ENCODE measurements at regions not wholly inside any gene's neighbourhood (a gene's known extent, or its start where the extent isn't known, plus 50 kb on each side); places are given as distances from the start of the nearest gene placed in this dataset.
A peak's percentile ranks its signal among the peaks of the same experiment; 100 is the strongest.

DNA sequence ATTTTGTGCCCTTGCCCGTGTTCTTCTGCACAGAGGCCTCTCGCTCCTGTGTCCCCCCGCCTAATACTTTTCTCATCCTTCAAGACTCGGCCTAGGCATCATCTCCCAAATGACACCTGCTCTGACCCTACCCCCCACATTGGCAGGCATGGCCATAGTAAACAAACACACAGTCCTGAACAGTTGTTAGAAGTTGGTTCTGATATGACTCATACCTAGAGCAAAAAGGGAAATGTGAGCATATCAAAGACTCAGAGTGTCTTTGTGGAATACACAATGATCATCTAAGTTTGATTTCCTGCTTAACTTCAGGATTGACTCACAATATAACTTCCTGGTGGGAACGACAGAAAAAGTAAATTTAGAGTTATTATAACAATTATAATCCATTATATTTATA lies 120.5 kb downstream of the POLR2M start:
- no peaks in the 10 kb centered on the region for H3K36me3 ChIP-seq (ENCODE audit: insufficient read depth, low read length)
- no peak overlapping the region for H3K4me3 ChIP-seq
- DNase-seq (ENCODE audit: low read depth, low spot score): no peak
- no peak overlapping the region for H3K27ac ChIP-seq
- H3K9me3 ChIP-seq (ENCODE audit: low read depth, low read length): no peaks in the 10 kb centered on the region
- TF ChIP-seq POLR2AphosphoS5 (IDR thresholded peaks at IDR 0.05; ENCODE audit: borderline replicate concordance, low read depth, low read length) (no peak), FOXP2 (optimal IDR thresholded peaks at IDR 0.05; ENCODE audit: control extremely low read depth, extremely low read length, insufficient read depth) (no peak), EZH2 (IDR thresholded peaks at IDR 0.05) (no peak)
- no peak overlapping the region for H3K9ac ChIP-seq (ENCODE audit: insufficient read length)

DNA sequence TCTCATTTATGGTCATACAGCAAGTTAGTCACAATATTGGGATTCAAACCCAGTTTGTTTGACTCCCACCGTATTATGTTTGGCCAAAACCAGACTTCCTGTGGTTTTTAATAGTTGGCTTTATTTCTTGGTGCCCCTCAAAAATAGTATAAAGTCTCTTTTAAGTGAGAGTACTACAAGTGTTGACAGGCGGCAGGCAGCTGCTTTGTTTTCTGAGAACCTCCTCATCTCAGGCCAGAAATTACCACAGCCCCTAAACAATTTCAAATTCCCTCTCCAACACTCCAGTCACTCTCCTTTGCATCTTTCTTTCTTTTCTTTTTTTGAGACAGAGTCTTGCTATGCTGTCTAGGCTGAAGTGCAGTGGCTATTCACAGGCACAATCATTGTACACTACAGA lies 121.5 kb downstream of the POLR2M start:
- TF ChIP-seq POLR2AphosphoS5 (IDR thresholded peaks at IDR 0.05; ENCODE audit: borderline replicate concordance, low read depth, low read length): no peak
- no peak for TF ChIP-seq EZH2 (IDR thresholded peaks at IDR 0.05)
- no peak for TF ChIP-seq FOXP2 (optimal IDR thresholded peaks at IDR 0.05; ENCODE audit: control extremely low read depth, extremely low read length, insufficient read depth)
- H3K4me3 ChIP-seq: no peak overlapping the region
- no peak overlapping the region for H3K27ac ChIP-seq
- H3K9ac ChIP-seq (ENCODE audit: insufficient read length): no peak overlapping the region
- H3K36me3 ChIP-seq (ENCODE audit: insufficient read depth, low read length): no peaks in the 10 kb centered on the region
- DNase-seq (ENCODE audit: low read depth, low spot score): no peak
- no peaks in the 10 kb centered on the region for H3K9me3 ChIP-seq (ENCODE audit: low read depth, low read length)

DNA sequence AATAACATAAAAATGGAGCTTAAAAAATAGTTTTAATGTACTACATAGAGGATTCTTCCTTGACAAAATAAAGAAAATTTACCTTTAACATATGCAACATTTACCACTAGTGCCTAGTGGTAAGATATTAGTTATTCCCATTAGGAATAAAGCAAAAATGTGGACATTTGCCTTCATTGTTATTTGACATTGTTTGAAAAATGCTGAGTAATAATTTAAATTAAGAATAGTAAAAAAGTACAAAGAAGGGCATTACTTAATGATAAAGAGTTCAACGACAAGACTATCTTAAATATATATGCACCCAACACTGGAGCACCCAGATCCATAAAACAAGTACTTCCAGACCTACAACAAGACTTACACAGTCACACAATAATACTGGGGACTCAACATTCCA lies 125.7 kb downstream of the POLR2M start:
- no peaks in the 10 kb centered on the region for H3K36me3 ChIP-seq (ENCODE audit: insufficient read depth, low read length)
- H3K9me3 ChIP-seq (ENCODE audit: low read depth, low read length): no peaks in the 10 kb centered on the region
- H3K9ac ChIP-seq (ENCODE audit: insufficient read length): no peak overlapping the region
- TF ChIP-seq POLR2AphosphoS5 (IDR thresholded peaks at IDR 0.05; ENCODE audit: borderline replicate concordance, low read depth, low read length) (no peak), FOXP2 (optimal IDR thresholded peaks at IDR 0.05; ENCODE audit: control extremely low read depth, extremely low read length, insufficient read depth) (no peak), EZH2 (IDR thresholded peaks at IDR 0.05) (no peak)
- H3K27ac ChIP-seq: no peak overlapping the region
- no peak overlapping the region for H3K4me3 ChIP-seq
- DNase-seq (ENCODE audit: low read depth, low spot score): no peak

DNA sequence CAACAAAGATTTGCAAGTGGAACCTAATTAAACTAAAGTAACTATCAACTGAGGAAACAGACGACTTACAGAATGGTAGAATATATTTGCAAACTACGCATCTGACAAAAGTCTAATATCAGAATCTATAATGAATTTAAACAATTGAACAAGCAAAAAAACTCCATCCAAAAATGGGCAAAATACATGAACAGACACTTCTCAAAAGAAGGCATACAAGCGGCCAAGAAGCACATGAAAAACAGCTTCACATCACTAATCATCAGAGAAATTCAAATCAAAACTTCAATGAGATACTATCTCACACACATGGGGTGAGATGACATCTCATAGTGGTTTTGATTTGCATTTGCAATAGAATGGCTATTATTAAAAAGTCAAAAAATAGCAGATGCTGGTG lies 128.6 kb downstream of the POLR2M start:
- Histone ChIP-seq H3K27ac (no peak overlapping the region), H3K36me3 (ENCODE audit: insufficient read depth, low read length) (no peaks in the 10 kb centered on the region), H3K4me3 (no peak overlapping the region), H3K9me3 (ENCODE audit: low read depth, low read length) (no peaks in the 10 kb centered on the region), H3K9ac (ENCODE audit: insufficient read length) (no peak overlapping the region)
- TF ChIP-seq FOXP2 (optimal IDR thresholded peaks at IDR 0.05; ENCODE audit: control extremely low read depth, extremely low read length, insufficient read depth) (no peak), POLR2AphosphoS5 (IDR thresholded peaks at IDR 0.05; ENCODE audit: borderline replicate concordance, low read depth, low read length) (no peak), EZH2 (IDR thresholded peaks at IDR 0.05) (no peak)
- no peak for DNase-seq (ENCODE audit: low read depth, low spot score)

DNA sequence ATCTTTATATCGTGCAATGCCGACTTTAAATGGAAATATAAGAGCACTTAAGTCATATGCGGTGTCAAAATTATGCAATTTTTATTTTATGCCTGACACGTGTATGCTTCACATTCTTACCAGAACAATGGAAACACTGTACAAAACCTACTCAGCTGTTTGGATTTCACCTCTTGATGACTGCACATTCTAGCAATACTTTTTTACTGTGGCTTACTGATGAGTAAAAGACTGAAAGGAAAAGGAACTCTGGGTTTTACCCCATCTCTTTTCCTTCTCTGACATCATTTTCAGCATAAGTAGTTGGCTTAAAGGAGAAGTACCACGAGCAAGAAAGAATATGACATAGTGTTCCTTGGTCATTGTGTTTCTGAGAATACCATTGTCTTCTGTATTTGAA lies 142.8 kb downstream of the POLR2M start:
- Histone ChIP-seq H3K27ac (no peak overlapping the region), H3K36me3 (ENCODE audit: insufficient read depth, low read length) (no peaks in the 10 kb centered on the region), H3K4me3 (no peak overlapping the region), H3K9ac (ENCODE audit: insufficient read length) (no peak overlapping the region), H3K9me3 (ENCODE audit: low read depth, low read length) (no peaks in the 10 kb centered on the region)
- TF ChIP-seq FOXP2 (optimal IDR thresholded peaks at IDR 0.05; ENCODE audit: control extremely low read depth, extremely low read length, insufficient read depth) (no peak), POLR2AphosphoS5 (IDR thresholded peaks at IDR 0.05; ENCODE audit: borderline replicate concordance, low read depth, low read length) (no peak), EZH2 (IDR thresholded peaks at IDR 0.05) (no peak)
- no peak for DNase-seq (ENCODE audit: low read depth, low spot score)

DNA sequence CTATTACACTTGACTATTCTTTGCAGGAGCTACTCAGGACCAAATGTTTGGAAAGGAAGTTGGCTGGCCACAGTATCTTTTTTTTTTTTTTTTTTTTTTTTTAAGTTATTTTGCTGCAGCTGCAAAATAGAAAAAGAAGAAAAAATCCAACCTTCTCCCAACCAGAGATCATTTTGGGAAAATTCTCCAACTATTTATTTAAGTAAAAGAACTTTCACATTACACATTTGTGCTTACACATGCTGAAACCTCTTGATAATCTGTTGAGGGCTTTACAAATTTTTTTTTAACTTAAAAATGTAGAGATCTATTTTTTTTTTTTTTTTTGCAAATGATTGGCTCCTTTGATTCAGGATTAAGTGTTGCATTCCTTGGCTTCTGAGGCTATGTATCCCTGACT lies 148.0 kb downstream of the POLR2M start:
- no peaks in the 10 kb centered on the region for H3K9me3 ChIP-seq (ENCODE audit: low read depth, low read length)
- no peak overlapping the region for H3K9ac ChIP-seq (ENCODE audit: insufficient read length)
- no peak for DNase-seq (ENCODE audit: low read depth, low spot score)
- no peak for TF ChIP-seq EZH2 (IDR thresholded peaks at IDR 0.05)
- TF ChIP-seq FOXP2 (optimal IDR thresholded peaks at IDR 0.05; ENCODE audit: control extremely low read depth, extremely low read length, insufficient read depth): no peak
- TF ChIP-seq POLR2AphosphoS5 (IDR thresholded peaks at IDR 0.05; ENCODE audit: borderline replicate concordance, low read depth, low read length): no peak
- H3K27ac ChIP-seq: no peak overlapping the region
- H3K4me3 ChIP-seq: no peak overlapping the region
- no peaks in the 10 kb centered on the region for H3K36me3 ChIP-seq (ENCODE audit: insufficient read depth, low read length)

DNA sequence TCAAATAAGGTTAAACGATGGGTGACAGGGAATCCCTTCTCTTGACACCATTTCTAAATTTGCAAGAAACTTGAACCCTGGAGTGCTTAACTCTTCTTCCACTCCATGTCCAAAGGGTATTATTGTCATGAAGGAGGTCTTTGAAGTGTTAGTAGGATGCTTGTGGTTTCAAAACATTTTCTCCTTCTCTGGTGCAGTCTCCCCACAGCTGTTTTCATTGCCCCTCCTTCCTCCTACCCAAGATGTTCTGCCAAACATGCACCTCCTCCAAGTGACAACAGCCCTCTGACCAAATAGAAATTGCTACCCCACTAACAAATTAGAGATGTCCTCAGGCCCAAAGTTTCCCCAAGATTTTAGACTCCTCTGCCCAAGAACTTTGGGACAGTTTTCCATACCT lies 151.4 kb downstream of the POLR2M start:
- no peaks in the 10 kb centered on the region for H3K36me3 ChIP-seq (ENCODE audit: insufficient read depth, low read length)
- H3K4me3 ChIP-seq: no peak overlapping the region
- DNase-seq (ENCODE audit: low read depth, low spot score): no peak
- H3K9me3 ChIP-seq (ENCODE audit: low read depth, low read length): no peaks in the 10 kb centered on the region
- H3K9ac ChIP-seq (ENCODE audit: insufficient read length): no peak overlapping the region
- H3K27ac ChIP-seq: no peak overlapping the region
- no peak for TF ChIP-seq EZH2 (IDR thresholded peaks at IDR 0.05)

DNA sequence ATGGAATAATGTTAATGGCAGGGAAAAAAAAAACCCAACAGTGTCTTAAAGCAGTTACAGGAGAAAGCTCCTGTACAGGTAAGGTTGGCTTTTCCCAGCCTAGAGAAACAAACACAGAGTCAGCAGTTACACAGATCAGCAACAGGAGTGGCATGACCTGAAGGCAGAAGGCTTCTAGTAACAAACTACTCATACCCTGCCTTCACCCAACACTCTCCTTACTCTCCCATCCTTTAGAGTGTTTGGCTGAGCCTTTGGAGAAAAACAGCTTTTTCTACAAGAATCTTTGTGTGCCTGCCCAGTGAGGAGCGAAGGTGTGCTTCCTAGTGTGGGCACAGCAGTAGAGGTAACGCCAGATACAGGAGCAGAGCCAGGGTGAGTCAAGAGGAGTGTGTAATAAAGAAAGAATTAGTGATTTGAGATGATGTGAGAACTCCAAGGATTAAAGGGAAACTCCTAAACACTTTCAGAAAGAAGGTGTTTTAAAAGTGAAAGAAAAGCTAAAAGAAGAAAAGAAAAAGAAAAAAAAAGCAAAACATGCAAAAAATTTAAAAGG lies 152.7 kb downstream of the POLR2M start:
- TF ChIP-seq FOXP2 (optimal IDR thresholded peaks at IDR 0.05; ENCODE audit: control extremely low read depth, extremely low read length, insufficient read depth): no peak
- no peak for TF ChIP-seq EZH2 (IDR thresholded peaks at IDR 0.05)
- no peak for TF ChIP-seq POLR2AphosphoS5 (IDR thresholded peaks at IDR 0.05; ENCODE audit: borderline replicate concordance, low read depth, low read length)
- DNase-seq (ENCODE audit: low read depth, low spot score): no peak
- H3K27ac ChIP-seq: no peak overlapping the region

DNA sequence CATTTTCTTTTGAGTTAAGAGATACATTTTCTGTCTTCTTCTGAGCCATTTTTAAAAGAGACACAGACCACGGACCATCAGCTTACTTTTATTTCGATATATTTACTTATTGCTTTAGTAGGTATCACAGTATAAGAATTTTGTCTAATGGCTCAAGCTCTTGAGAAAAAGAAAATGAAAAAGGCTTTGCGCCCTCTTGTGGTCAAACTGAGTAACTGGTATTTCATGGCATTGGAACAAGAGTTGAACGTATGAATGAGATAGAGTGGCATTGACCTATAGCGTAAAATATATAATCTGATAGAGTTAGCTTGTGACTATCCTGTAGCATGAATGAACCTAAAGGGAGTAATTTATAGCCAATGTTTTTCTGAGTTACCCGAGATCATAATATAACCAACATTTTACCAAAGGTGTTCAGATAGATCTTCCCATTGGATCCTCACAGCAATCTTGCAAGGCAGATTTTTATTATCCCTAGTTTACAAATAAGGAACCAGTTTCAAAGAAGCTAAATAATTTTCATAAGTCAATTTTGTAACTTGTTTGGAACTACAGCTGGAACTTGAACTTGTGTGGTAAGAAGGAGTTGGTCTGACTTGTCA lies 154.6 kb downstream of the POLR2M start:
- TF ChIP-seq POLR2AphosphoS5 (IDR thresholded peaks at IDR 0.05; ENCODE audit: borderline replicate concordance, low read depth, low read length) (no peak), FOXP2 (optimal IDR thresholded peaks at IDR 0.05; ENCODE audit: control extremely low read depth, extremely low read length, insufficient read depth) (no peak), EZH2 (IDR thresholded peaks at IDR 0.05) (no peak)
- Histone ChIP-seq H3K4me3 (no peak overlapping the region), H3K9me3 (ENCODE audit: low read depth, low read length) (no peaks in the 10 kb centered on the region), H3K9ac (ENCODE audit: insufficient read length) (no peak overlapping the region), H3K36me3 (ENCODE audit: insufficient read depth, low read length) (no peaks in the 10 kb centered on the region), H3K27ac (no peak overlapping the region)
- peak; percentile 44 for DNase-seq (ENCODE audit: low read depth, low spot score)

More for the DNA sequence above, 152.7 kb downstream of the POLR2M start:
- no peak overlapping the region for H3K4me3 ChIP-seq
- no peak overlapping the region for H3K9ac ChIP-seq (ENCODE audit: insufficient read length)
- H3K9me3 ChIP-seq (ENCODE audit: low read depth, low read length): no peaks in the 10 kb centered on the region
- no peaks in the 10 kb centered on the region for H3K36me3 ChIP-seq (ENCODE audit: insufficient read depth, low read length)
